H9 (cell line): ENCODE measurements at regions not wholly inside any gene's neighbourhood (a gene's known extent, or its start where the extent isn't known, plus 50 kb on each side); places are given as distances from the start of the nearest gene placed in this dataset.

Experiments used
- DNase-seq: peaks from one replicate; pipeline ENCODE4 v3.0.0-alpha.2; 2017
- H2AFZ ChIP-seq: one replicate; pipeline ENCODE4 v1.6.1; 2013; ENCODE audit warnings: mild to moderate bottlenecking, low read length, control low read depth, moderate library complexity
- H2AK5ac ChIP-seq: 2 replicates; pipeline ENCODE4 v1.6.1; 2013; ENCODE audit warnings: low read length, control low read depth, mixed read lengths; ENCODE audit not compliant: insufficient read length
- H2BK120ac ChIP-seq: one replicate; pipeline ENCODE4 v1.6.1; 2013; ENCODE audit warnings: low read depth, mild to moderate bottlenecking, low read length, control low read depth, inconsistent platforms; ENCODE audit not compliant: poor library complexity, severe bottlenecking
- H2BK12ac ChIP-seq: 2 replicates; pipeline ENCODE4 v1.6.1; 2013; ENCODE audit warnings: low read length, control low read depth, mixed read lengths, low read depth; ENCODE audit not compliant: insufficient read length
- H2BK15ac ChIP-seq: 2 replicates; pipeline ENCODE4 v1.6.1; 2013; ENCODE audit warnings: low read depth, low read length, control low read depth
- H2BK20ac ChIP-seq: one replicate; pipeline ENCODE4 v1.6.1; 2013; ENCODE audit warnings: low read depth, mild to moderate bottlenecking, low read length, control low read depth, inconsistent platforms; ENCODE audit not compliant: poor library complexity, severe bottlenecking
- H2BK5ac ChIP-seq: 2 replicates; pipeline ENCODE4 v1.6.1; 2013; ENCODE audit warnings: low read length, control low read depth, mixed read lengths; ENCODE audit not compliant: insufficient read length
- H3K14ac ChIP-seq: 2 replicates; pipeline ENCODE4 v1.6.1; 2013; ENCODE audit warnings: low read length, control low read depth; ENCODE audit not compliant: insufficient read depth
- H3K18ac ChIP-seq: 2 replicates; pipeline ENCODE4 v1.6.1; 2013; ENCODE audit warnings: low read depth, mild to moderate bottlenecking, mixed read lengths, low read length, control low read depth; ENCODE audit not compliant: insufficient read length
- H3K23ac ChIP-seq: 2 replicates; pipeline ENCODE4 v1.6.1; 2013; ENCODE audit warnings: low read length, control low read depth, mixed read lengths, low read depth; ENCODE audit not compliant: insufficient read length
- H3K23me2 ChIP-seq: 2 replicates; pipeline ENCODE4 v1.6.1; 2013; ENCODE audit warnings: low read depth, mild to moderate bottlenecking, mixed read lengths, low read length, control low read depth; ENCODE audit not compliant: insufficient read length, poor library complexity, severe bottlenecking
- H3K27ac ChIP-seq: 2 replicates; pipeline ENCODE4 v1.5.1; 2013; ENCODE audit warnings: low read length, control low read depth, mixed read lengths, low read depth; ENCODE audit not compliant: insufficient read length
- H3K27me3 ChIP-seq: 2 replicates; pipeline ENCODE4 v1.6.1; 2013; ENCODE audit warnings: low read length, control low read depth, inconsistent platforms; ENCODE audit not compliant: insufficient read depth
- H3K4ac ChIP-seq: 2 replicates; pipeline ENCODE4 v1.6.1; 2013; ENCODE audit warnings: low read depth, mild to moderate bottlenecking, control low read depth, inconsistent platforms, low read length, moderate library complexity
- H3K4me1 ChIP-seq: 2 replicates; pipeline ENCODE4 v1.6.1; 2013; ENCODE audit warnings: low read length, control low read depth, inconsistent platforms; ENCODE audit not compliant: insufficient read depth
- H3K4me2 ChIP-seq: 2 replicates; pipeline ENCODE4 v1.6.1; 2013; ENCODE audit warnings: low read length, control low read depth, mixed read lengths; ENCODE audit not compliant: insufficient read length, insufficient read depth
- H3K56ac ChIP-seq: 2 replicates; pipeline ENCODE4 v1.6.1; 2013; ENCODE audit warnings: low read depth, mild to moderate bottlenecking, mixed read lengths, low read length, control low read depth; ENCODE audit not compliant: insufficient read length
- H3K79me1 ChIP-seq: 2 replicates; pipeline ENCODE4 v1.6.1; 2013; ENCODE audit warnings: low read depth, mild to moderate bottlenecking, moderate library complexity, low read length, control low read depth, inconsistent platforms; ENCODE audit not compliant: insufficient read depth, poor library complexity, severe bottlenecking
- H3K79me2 ChIP-seq: 2 replicates; pipeline ENCODE4 v1.6.1; 2013; ENCODE audit warnings: low read length, control low read depth, inconsistent platforms; ENCODE audit not compliant: insufficient read depth
- H3K9ac ChIP-seq: 2 replicates; pipeline ENCODE4 v1.6.1; 2013; ENCODE audit warnings: low read length, control low read depth, mixed read lengths; ENCODE audit not compliant: insufficient read length; ENCODE audit errors: extremely low read depth
- H3K9me3 ChIP-seq: one replicate; pipeline ENCODE4 v1.6.1; 2013; ENCODE audit warnings: low read depth, low read length, inconsistent platforms; ENCODE audit not compliant: control insufficient read depth
- H3T11ph ChIP-seq: one replicate; pipeline ENCODE4 v1.6.1; 2013; ENCODE audit warnings: mild to moderate bottlenecking, low read length, control low read depth, inconsistent platforms
- H4K20me1 ChIP-seq: one replicate; pipeline ENCODE4 v1.6.1; 2013; ENCODE audit not compliant: control insufficient read depth, insufficient read length, insufficient read depth
- H4K5ac ChIP-seq: 2 replicates; pipeline ENCODE4 v1.6.1; 2013; ENCODE audit warnings: low read depth, mild to moderate bottlenecking, mixed read lengths, low read length, control low read depth; ENCODE audit not compliant: insufficient read length
- H4K8ac ChIP-seq: replicated peaks from 2 replicates; pipeline ENCODE4 v1.6.1; 2013; ENCODE audit warnings: low read length, control low read depth, mixed read lengths, low read depth; ENCODE audit not compliant: insufficient read length
- H4K91ac ChIP-seq: 2 replicates; pipeline ENCODE4 v1.6.1; 2013; ENCODE audit warnings: low read depth, mild to moderate bottlenecking, moderate library complexity, mixed read lengths, low read length, control low read depth; ENCODE audit not compliant: insufficient read length
- H3K27ac Mint-ChIP-seq, 3 experiments: 2 replicates in 2 of 3; 3 replicates in 1 of 3; pipeline ENCODE4 v1.8.0; 2020 to 2021; ENCODE audit warnings: mixed read lengths in 3 of 3, mild to moderate bottlenecking in 1 of 3, moderate library complexity in 1 of 3
- H3K27me3 Mint-ChIP-seq: 2 replicates; pipeline ENCODE4 v1.8.0; 2021; ENCODE audit warnings: low read depth, mild to moderate bottlenecking, moderate library complexity, mixed read lengths
- H3K36me3 Mint-ChIP-seq, 3 experiments: 2 replicates in 2 of 3; 3 replicates in 1 of 3; pipeline ENCODE4 v1.8.0; 2020 to 2021; ENCODE audit warnings: low read depth in 3 of 3, mixed read lengths in 3 of 3; ENCODE audit not compliant: insufficient read depth in 1 of 3
- H3K4me1 Mint-ChIP-seq, 2 experiments: 2 replicates each; pipeline ENCODE4 v1.8.0; 2020; ENCODE audit warnings: mixed read lengths in 2 of 2
- H3K4me3 Mint-ChIP-seq, 2 experiments: 2 replicates in 1 of 2; 3 replicates in 1 of 2; pipeline ENCODE4 v1.8.0; 2020 to 2021; ENCODE audit warnings: mild to moderate bottlenecking in 2 of 2, mixed read lengths in 2 of 2, moderate library complexity in 1 of 2
- H3K9me3 Mint-ChIP-seq, 2 experiments: 2 replicates in 1 of 2; 3 replicates in 1 of 2; pipeline ENCODE4 v1.8.0; 2020; ENCODE audit warnings: mild to moderate bottlenecking in 2 of 2, mixed read lengths in 2 of 2, moderate library complexity in 1 of 2
- CTCF ChIP-seq: fragments of 200-600 bp; sonication (generic); conservative IDR thresholded peaks from 3 replicates; pipeline ENCODE4 v1.8.0; 2021; ENCODE audit warnings: antibody characterized with exemption, mild to moderate bottlenecking
- whole genome bisulfite sequencing: extraction: QIAGEN DNeasy Blood & Tissue Kit; methylation state at CpG from one replicate; pipeline ENCODE4 v1.1.7; 2013; ENCODE audit warnings: missing lambda C conversion rate, low lambda C conversion rate, mixed read lengths; ENCODE audit not compliant: insufficient read length; ENCODE audit errors: extremely low coverage; 5-methylcytosine and 5-hydroxymethylcytosine counted together

- Histone ChIP-seq H3K56ac (no peak overlapping the region), H3K9me3 (no peaks in the 10 kb centered on the region), H2BK20ac (no peak overlapping the region), H3K18ac (no peak overlapping the region), H3K4me1 (no peaks in the 10 kb centered on the region), H3K23me2 (no peaks in the 10 kb centered on the region), H3K9ac (no peak overlapping the region), H2AK5ac (no peak overlapping the region), H2BK12ac (no peak overlapping the region), H3K23ac (no peak overlapping the region), H3K79me2 (no peaks in the 10 kb centered on the region), H2BK15ac (no peak overlapping the region), H3K4me2 (no peak overlapping the region), H3K27ac (no peak overlapping the region), H4K8ac (no peak overlapping the region), H3K4ac (no peak overlapping the region), H3T11ph (no peak overlapping the region), H3K14ac (no peak overlapping the region), H4K91ac (no peak overlapping the region), H3K27me3 (no peaks in the 10 kb centered on the region; the same call in 1 of the 2 replicates), H4K20me1 (no peaks in the 10 kb centered on the region), H2AFZ (no peak overlapping the region), H3K79me1 (no peaks in the 10 kb centered on the region), H2BK120ac (no peak overlapping the region), H4K5ac (no peak overlapping the region), H2BK5ac (no peak overlapping the region)
- Mint-ChIP-seq H3K9me3 (peaks cover 3 to 4% of the 10 kb centered on the region in 2 experiments; a peak in 3 of 5 replicates), H3K27me3 (peaks cover 48% of the 10 kb centered on the region), H3K36me3 (no peaks in the 10 kb centered on the region), H3K4me3 (no peak overlapping the region), H3K27ac (no peak overlapping the region), H3K4me1 (peaks cover 6 to 8% of the 10 kb centered on the region in 2 experiments)
- no CpG with 5 or more reads among the region's 4 CpGs for WGBS
- no peak for DNase-seq
- TF ChIP-seq CTCF = no peak
These were observed 204.5 kb upstream of the CDH4 start for GRCh38 chr20:61047515-61047914.
